ENCODE measurements at regions not wholly inside any gene's neighbourhood (a gene's known extent, or its start where the extent isn't known, plus 50 kb on each side); places are given as distances from the start of the nearest gene placed in this dataset.

- Mint-ChIP-seq H3K9me3 (peaks cover 2 to 14% (median 8%) of the 10 kb centered on the region in 7 donors), H3K27ac (no peak overlapping the region), H3K36me3 (no peaks in the 10 kb centered on the region)
Measured at GRCh38 chr3:5707794-5708193, 520.3 kb downstream of the EDEM1 start.

GRCh38 chr3:5709714-5710113, 522.2 kb downstream of the EDEM1 start:
- Mint-ChIP-seq H3K36me3 (no peaks in the 10 kb centered on the region), H3K27ac (no peak overlapping the region), H3K4me3 (no peak overlapping the region), H3K9me3 (peaks cover 2 to 13% (median 9%) of the 10 kb centered on the region in 7 donors), H3K27me3 (ENCODE audit: low read depth in 3 of 3) (peaks cover 0 to 1% (median 0%) of the 10 kb centered on the region in 3 donors), H3K4me1 (no peaks in the 10 kb centered on the region)
- no peaks in the 10 kb centered on the region for H3K79me2 ChIP-seq (ENCODE audit: insufficient read depth, low read length)
- intact Hi-C loops (cut with micrococcal nuclease), result no loop called here
- no peaks in the 10 kb centered on the region for H4K20me1 ChIP-seq (ENCODE audit: insufficient read depth, low read length)
- H3K27me3 ChIP-seq (ENCODE audit: control insufficient read depth in 2 of 2, insufficient read depth in 2 of 2, low read length in 2 of 2), result no peaks in the 10 kb centered on the region
- H3K9ac ChIP-seq (ENCODE audit: insufficient read depth, low read length, poor library complexity, severe bottlenecking), result no peak overlapping the region
- H3K27ac ChIP-seq (ENCODE audit: low read depth in 1 of 2, low read length in 2 of 2), result no peak overlapping the region
- H2AFZ ChIP-seq (ENCODE audit: insufficient read depth, low read depth, low read length, poor library complexity, severe bottlenecking), result no peak overlapping the region
- 100% methylated on average over 1 of the region's 2 CpGs for WGBS (ENCODE audit: insufficient coverage)
- H3K4me2 ChIP-seq (replicated peaks; ENCODE audit: extremely low read depth, low read length, poor library complexity, severe bottlenecking), result no peak overlapping the region
- H3K36me3 ChIP-seq (replicated peaks in 1 of 2; ENCODE audit: control insufficient read depth in 1 of 2, insufficient read depth in 2 of 2, low read length in 2 of 2), result no peaks in the 10 kb centered on the region
- H3K4me1 ChIP-seq (ENCODE audit: control insufficient read depth in 1 of 2, insufficient read depth in 2 of 2, low read length in 2 of 2), result no peaks in the 10 kb centered on the region
- TF ChIP-seq CTCF (IDR thresholded peaks at IDR 0.05), result no peak
- no peak for DNase-seq
- no peaks in the 10 kb centered on the region for H3K9me3 ChIP-seq (replicated peaks in 1 of 2; ENCODE audit: control insufficient read depth in 1 of 2, insufficient read depth in 1 of 2, low read length in 2 of 2)
- H3K4me3 ChIP-seq (replicated peaks in 1 of 3; ENCODE audit: low read depth in 2 of 3, low read length in 3 of 3), result no peak overlapping the region

More at GRCh38 chr3:5707794-5708193, 520.3 kb downstream of the EDEM1 start:
- no peak overlapping the region for H3K4me3 ChIP-seq (replicated peaks in 1 of 3; ENCODE audit: low read depth in 2 of 3, low read length in 3 of 3)
- Mint-ChIP-seq H3K4me3 (no peak overlapping the region), H3K27me3 (ENCODE audit: low read depth in 3 of 3) (peaks cover 0 to 2% (median 1%) of the 10 kb centered on the region in 3 donors), H3K4me1 (no peaks in the 10 kb centered on the region)
- no peaks in the 10 kb centered on the region for H3K79me2 ChIP-seq (ENCODE audit: insufficient read depth, low read length)
- H2AFZ ChIP-seq (ENCODE audit: insufficient read depth, low read depth, low read length, poor library complexity, severe bottlenecking), result no peak overlapping the region
- 100% methylated on average over 1 of the region's 2 CpGs for WGBS (ENCODE audit: insufficient coverage)
- H3K27me3 ChIP-seq (ENCODE audit: control insufficient read depth in 2 of 2, insufficient read depth in 2 of 2, low read length in 2 of 2), result no peaks in the 10 kb centered on the region
- H3K4me2 ChIP-seq (replicated peaks; ENCODE audit: extremely low read depth, low read length, poor library complexity, severe bottlenecking), result no peak overlapping the region
- no peak overlapping the region for H3K9ac ChIP-seq (ENCODE audit: insufficient read depth, low read length, poor library complexity, severe bottlenecking)
- intact Hi-C loops (cut with micrococcal nuclease), result no loop called here
- H3K27ac ChIP-seq (ENCODE audit: low read depth in 1 of 2, low read length in 2 of 2), result no peak overlapping the region
- no peaks in the 10 kb centered on the region for H4K20me1 ChIP-seq (ENCODE audit: insufficient read depth, low read length)
- DNase-seq, result no peak
- no peaks in the 10 kb centered on the region for H3K36me3 ChIP-seq (replicated peaks in 1 of 2; ENCODE audit: control insufficient read depth in 1 of 2, insufficient read depth in 2 of 2, low read length in 2 of 2)
- H3K9me3 ChIP-seq (replicated peaks in 1 of 2; ENCODE audit: control insufficient read depth in 1 of 2, insufficient read depth in 1 of 2, low read length in 2 of 2), result no peaks in the 10 kb centered on the region
- H3K4me1 ChIP-seq (ENCODE audit: control insufficient read depth in 1 of 2, insufficient read depth in 2 of 2, low read length in 2 of 2), result no peaks in the 10 kb centered on the region
- no peak for TF ChIP-seq CTCF (IDR thresholded peaks at IDR 0.05)
